Stimulated activated CD8-positive, alpha-beta memory T cell treated with anti-CD3 and anti-CD28 coated beads, Interleukin-7, amount 100 ng/mL, for 24 hours (primary cell): ENCODE measurements at regions not wholly inside any gene's neighbourhood (a gene's known extent, or its start where the extent isn't known, plus 50 kb on each side); places are given as distances from the start of the nearest gene placed in this dataset.

Source experiments
- DNase-seq: peaks from one replicate; pipeline ENCODE4 v3.0.0-alpha.2; 2020; ENCODE audit warnings: low read depth

DNA sequence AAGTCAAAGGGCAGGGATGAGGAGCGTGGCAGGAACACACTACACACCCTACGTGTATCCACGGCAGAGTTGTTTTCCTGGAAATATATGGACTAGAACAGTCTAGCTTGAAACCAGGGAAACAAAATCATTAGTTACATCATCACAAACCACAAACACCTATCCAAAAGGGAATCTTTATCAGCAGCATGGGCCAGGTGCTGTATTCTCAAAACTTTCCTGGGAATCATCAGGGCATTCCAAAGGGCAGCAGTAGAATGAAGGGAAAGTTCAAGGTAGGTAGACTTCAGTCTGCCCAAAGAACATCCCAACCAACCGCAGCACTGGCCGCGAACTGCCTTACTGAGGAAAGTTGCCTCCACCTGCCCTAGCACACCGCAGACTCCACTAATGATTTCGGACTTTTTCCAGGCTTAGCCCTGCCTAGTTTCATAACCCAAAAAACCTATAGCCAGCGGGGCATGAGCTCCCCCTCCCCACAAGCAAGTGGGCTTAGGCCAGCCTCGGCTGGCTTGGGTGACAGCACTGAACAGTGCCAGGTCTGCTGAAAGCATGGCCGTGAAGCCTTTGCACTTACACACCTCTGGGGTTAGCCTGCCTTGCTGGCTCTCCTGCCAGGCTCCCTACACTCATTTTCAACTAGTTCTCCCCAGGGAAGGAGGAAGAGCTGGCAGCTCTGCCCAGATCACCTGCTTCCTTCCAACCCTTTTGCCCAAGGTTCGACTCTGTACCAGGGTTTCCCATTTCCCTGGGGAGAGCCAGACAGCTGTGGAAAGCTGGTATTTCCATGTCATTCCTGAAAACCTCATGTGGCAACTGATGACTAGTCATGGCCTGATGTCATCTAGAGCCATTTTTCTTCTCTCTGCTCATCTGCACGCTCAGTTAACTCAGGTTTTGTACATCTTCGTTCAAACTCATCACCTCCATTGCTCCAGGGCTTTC lies 77.3 kb upstream of the UBAC2 start:
- no peak for DNase-seq

DNA sequence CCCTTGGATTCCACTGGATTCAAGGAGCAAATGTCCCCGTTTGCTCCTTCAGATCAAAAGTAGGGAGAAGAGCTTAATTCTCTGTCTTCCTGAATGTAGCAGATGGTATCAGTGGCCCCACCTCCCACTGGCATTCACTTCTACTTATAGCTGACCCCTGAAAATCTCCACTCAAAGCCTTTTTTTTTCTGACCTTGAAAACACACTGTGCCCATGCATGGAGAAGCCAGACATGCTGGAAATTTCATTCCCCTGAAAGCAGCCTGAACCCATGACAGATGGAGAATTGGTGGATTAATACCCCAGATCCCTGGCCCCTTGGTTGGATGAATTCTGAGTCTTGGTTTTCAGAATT lies 76.6 kb upstream of the UBAC2 start:
- no peak for DNase-seq

GRCh38 chr13:99124794-99125316 lies 75.8 kb upstream of the UBAC2 start:
- DNase-seq, result no peak

GRCh38 chr13:99125326-99125915 lies 75.2 kb upstream of the UBAC2 start:
- DNase-seq, result no peak

DNA sequence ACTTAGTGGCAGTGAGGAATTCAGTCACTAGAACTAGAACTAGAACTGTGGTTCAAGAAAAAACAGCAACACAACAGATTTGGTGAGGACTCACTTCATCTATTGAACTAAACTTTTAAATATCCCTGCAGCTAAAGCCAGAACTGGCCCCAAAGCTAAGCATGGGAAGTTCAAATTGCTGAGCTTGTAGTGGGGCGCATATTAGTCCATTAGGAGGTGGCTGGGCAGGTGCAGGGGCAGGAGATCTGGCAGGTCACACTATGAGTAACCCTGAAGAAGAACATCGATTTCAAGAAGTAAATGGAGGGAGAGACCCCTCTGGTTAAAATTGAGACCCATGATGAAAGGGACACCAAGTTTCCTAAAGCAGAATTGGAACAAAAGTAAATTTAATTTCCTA lies 73.8 kb upstream of the UBAC2 start:
- no peak for DNase-seq

DNA sequence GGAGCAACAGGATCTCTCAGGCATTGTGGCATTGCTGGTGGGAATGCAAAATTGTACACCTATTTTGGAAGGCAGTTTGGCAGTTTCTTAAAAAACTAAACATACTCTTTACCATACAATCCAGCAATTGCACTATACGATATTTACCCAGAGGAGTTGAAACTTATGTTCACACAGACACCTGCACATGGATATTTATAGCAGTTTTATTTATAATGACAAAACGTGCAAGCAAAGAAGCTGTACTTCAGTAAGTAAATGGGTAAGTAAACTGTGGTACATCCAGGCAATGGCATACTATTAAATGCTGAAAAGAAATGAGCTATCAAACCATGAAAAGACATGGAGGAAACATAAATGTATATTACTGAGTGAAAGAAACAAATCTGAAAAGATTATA lies 71.6 kb upstream of the UBAC2 start:
- DNase-seq, result no peak

DNA sequence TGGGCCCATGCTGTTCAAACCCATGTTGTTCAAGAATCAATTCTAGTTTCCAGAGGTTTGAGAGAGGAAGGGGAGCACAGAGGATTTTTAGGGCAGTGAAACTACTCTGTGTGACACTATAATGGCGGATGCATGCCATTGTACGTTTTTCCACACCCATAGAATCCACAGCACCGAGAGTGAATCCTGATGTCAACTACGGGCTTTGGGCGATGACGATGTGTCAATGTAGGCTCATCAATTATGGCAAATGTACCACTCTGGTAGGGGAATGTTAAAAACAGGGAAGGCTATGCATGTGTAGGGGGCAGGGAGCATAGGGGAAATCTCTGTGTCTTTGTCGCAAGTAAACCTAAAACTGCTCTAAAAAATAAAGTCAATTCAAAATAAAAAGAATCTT lies 70.7 kb upstream of the UBAC2 start:
- DNase-seq, result no peak

DNA sequence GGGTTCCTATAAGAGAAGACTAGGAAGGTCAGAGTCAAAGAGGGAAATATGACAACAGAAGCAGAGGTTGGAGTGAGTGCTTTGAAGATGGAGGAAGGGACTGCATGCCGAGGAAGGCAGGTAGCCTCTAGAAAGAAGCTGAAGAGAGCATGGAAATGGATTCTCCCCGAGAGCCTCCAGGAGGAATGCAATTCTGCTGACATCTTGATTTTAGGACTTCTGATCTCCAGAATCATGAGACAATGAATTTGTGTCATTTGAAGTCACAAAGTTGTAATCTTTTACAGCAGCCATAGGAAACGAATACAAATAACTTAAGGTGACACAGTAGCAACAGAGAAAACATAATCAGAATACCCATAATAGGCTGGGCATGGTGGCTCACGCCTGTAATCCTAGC lies 69.2 kb upstream of the UBAC2 start:
- no peak for DNase-seq

DNA sequence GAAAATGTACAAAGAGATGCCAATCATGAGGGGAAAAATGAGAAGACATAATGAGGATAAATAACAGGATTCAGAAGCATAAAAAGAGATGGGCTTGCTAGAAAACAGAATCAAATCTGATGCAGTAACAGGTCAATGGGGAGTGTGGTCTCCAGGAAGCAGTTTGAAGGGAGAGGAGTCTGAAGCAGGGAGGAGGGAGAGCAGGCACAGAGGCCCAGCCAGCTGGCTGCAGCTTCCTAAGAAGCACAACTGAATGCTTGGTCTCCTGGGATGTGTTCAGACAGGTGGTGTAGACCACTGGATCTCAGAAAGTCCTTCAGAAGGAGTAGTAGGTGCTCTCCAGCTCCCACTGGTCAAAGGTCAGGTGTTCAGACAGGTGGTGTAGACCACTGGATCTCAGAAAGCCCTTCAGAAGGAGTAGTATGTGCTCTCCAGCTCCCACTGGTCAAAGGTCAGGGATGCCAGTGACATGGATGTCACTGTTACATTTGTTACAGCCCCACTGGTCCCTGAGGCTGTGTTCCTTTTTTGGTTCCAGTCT lies 68.3 kb upstream of the UBAC2 start:
- DNase-seq, result no peak

- no peak for DNase-seq
These were observed 67.4 kb upstream of the UBAC2 start for GRCh38 chr13:99133230-99133629.

GRCh38 chr13:99133848-99134247 lies 66.8 kb upstream of the UBAC2 start:
- no peak for DNase-seq

GRCh38 chr13:99135591-99135990 lies 65.1 kb upstream of the UBAC2 start:
- DNase-seq, result no peak

- DNase-seq, result no peak
These were observed 64.2 kb upstream of the UBAC2 start for GRCh38 chr13:99136427-99136954.

GRCh38 chr13:99140831-99141230 lies 59.8 kb upstream of the UBAC2 start:
- DNase-seq, result no peak

DNA sequence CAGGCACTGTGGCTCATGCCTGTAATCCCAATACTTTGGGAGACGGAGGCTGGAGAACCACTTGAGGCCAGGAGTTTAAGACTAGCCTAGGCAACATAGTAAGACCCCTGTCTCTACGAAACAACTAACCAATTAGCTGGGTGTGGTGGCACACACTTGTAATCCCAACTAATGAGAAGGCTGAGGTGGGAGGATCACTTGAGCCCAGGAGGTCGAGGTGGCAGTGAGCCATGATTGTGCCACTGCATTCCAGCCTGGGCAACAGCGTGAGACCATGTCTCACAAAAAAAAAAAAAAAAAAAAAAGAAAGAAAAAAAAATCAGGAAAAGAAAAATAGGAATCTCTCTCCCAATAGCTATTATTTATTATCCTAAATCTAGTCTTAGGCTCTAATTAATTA lies 56.8 kb upstream of the UBAC2 start:
- DNase-seq, result no peak

DNA sequence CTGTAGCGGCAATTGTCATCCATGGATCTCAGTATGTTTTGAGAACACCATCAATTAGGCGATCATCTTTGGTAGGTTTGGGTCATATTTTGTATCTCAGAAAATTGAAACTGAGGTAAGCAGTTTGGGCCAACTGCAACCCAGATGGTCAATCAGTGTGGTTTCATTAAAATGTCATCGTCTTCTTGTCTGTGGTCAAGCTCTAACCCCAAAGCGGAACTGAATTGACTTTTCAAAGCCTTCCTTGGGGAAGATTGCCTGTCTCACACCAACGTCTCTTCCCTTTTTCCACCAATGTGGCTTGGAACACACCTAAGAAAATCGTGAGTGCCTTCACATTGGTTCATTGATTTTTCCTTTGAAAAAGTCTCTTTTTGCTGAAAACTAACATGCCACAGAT lies 56.3 kb upstream of the UBAC2 start:
- DNase-seq, result no peak

- DNase-seq, result no peak
These were observed 55.2 kb upstream of the UBAC2 start for GRCh38 chr13:99145461-99145860.

DNA sequence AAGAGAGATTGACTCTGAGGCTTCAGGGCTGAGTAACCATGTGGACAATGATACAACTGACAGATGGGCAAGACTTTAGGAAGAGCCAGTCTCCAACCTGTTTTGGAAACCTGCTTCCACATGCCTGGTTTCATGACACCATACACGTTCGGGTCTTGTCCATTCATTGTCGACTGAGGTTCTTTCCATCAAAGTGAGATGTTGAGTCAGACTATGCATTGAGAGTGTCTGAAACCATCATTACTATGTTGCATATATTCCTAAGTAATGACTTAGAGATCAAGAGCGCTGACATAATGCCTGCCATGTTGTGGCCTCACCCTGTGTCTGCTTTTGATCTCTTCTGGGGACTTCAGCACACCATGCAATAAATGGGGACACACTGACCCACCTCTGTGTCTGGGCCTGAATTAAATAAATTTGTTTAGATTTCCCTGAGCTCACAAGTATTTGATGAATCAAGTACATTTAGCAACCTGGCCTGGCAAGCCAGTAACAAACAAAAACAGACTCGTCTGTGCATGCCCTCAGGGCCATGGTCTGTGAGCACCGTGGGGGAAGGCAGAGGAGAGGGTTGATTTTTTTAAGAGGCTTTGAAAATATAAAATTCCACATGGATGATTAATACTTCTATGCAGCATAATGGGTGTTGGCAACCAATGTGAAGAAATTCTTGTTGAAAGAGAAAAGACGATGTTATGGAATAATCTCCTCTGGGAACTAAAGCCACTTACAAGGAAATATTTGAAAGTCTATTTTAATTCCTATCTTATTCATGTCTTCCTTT lies 49.9 kb upstream of the UBAC2 start:
- DNase-seq, result no peak
